Right renal pelvis (tissue), 4 donors: ENCODE measurements at regions not wholly inside any gene's neighbourhood (a gene's known extent, or its start where the extent isn't known, plus 50 kb on each side); places are given as distances from the start of the nearest gene placed in this dataset.
"Not testable (repeated sequence)": the region's sequence is repeated elsewhere in the genome, so short reads cannot be mapped to it uniquely, and the experiment has no call there.

ENCODE experiments used
- DNase-seq, 4 donors: peaks; one replicate each; pipeline ENCODE4 v3.0.0-alpha.2; 2013; ENCODE audit warnings: low read depth in 4 of 4, low spot score in 3 of 4, missing footprints in 1 of 4

DNA sequence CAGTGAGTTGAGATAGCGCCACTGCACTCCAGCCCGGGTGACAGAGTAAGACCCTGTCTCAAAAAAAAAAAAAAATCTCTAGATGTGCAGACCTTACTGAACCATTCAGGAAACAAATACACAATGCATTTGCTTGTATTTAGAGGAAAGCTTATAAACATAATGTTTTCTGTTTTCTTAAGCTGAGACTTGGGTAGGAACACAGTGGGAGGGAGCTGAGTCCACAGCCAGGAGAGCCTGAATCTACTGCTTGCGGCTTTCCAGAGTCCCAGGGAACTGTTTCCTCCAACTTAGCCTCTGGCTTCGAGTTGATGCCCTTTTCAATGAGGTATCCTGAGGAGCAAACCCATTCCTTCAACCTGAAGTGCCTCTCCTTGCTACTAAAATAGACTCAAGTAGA is 83.0 kb upstream of the PITRM1 start:
- DNase-seq, result no peak

DNA sequence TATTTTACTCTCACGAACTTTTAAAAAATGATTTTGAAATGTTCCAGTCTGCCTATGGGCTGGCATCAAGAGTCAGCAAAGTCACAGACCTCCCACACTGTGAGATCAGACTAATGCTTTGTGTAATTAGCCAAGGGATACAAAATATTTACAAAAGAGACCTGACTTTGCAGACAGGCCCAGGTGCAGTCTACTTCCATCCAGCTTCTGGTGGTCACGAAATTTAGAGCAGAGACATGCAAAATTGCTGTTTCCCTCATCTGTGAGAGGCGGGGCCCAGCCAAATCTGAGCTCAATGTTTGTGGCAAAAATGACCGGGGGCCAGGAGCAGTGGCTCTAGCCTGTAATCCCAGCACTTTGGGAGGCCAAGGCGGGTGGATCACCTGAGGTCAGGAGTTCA is 82.5 kb upstream of the PITRM1 start:
- DNase-seq, result no peak

DNA sequence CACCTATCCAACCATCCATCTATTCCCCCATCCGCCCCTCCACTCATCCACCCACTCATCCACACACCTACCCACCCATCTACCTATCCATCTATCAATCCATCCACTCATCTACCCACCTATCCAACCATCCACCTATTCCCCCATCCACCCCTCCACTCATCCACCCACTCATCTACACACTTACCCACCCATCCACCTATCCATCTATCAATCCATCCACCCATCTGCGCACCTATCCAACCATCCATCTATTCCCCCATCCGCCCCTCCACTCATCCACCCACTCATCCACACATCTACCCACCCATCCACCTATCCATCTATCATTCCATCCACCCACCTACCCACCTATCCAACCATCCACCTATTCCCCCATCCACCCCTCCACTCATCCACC is 81.4 kb upstream of the PITRM1 start:
- not testable (repeated sequence) for DNase-seq

- no peak for DNase-seq
Observed at GRCh38 chr10:3251172-3251571, 78.6 kb upstream of the PITRM1 start.

- DNase-seq, result no peak
Observed at GRCh38 chr10:3249307-3249889, 76.8 kb upstream of the PITRM1 start.

- no peak for DNase-seq
Observed at GRCh38 chr10:3248526-3249306, 76.1 kb upstream of the PITRM1 start.

- no peak for DNase-seq
Observed at GRCh38 chr10:3245395-3245794, 72.8 kb upstream of the PITRM1 start.

DNA sequence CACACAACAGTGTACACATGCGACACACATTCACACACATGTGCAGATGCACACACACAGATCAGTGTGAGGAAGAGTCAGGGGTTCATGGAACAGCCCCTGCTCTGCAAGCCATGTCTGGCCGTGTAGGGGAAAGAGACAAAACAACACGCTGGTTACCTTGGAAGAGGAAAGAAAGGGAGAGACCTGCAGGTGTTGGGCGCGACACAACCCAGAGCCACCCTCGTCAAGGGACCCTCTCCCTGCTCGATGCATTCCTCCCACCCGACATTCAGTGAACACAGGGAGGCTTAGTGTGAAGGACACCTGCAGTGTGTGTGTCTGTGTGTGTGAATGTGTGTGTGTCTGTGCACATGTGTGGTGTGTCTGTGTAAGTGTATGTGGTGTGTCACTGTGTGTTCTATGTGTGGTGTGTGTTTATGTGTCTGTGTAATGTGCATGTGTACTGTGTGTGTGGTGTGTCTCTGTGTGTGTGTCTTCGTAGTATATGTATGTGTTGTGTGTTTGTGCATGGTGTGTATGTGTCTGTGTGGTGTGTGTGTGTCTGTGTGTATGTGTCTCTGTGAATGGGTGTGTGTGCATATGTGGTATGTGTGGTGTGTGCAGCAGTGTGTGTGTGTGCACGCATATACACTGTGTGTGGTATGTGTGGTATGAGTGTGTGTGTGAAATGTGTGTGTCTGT is 69.5 kb upstream of the PITRM1 start:
- no peak for DNase-seq

DNA sequence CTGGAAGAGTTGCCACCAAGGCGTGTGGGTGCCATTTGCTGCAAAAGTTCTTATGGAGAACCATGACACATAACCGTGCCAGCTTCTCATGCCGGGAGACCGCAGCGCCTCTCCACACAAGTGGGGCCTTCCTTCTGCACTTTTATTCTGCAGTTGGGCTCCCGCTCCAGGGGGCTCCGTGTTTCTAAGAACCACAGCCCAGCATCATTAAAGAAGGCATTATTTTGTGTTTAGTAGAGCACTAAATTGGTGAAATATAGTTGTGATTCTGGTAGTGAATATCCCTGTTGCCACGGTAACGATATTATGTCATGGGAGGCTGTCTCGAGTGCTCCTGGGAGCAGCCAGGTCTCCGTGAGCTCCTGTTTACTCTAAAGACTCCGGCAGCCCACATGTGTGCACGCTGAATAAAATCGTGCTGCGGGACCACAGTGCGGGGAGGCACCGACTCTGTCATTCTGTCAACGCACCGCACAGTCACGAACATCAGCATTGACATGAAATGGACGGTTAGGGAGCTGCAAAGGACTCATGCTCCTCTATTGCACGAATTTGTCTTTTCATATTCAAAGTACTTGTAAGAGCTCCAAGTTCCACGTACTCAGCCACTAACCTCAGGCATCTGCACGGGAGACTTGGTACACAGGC is 68.8 kb upstream of the PITRM1 start:
- DNase-seq, result no peak

- no peak for DNase-seq
Observed at GRCh38 chr10:3239920-3240894, 67.6 kb upstream of the PITRM1 start.

DNA sequence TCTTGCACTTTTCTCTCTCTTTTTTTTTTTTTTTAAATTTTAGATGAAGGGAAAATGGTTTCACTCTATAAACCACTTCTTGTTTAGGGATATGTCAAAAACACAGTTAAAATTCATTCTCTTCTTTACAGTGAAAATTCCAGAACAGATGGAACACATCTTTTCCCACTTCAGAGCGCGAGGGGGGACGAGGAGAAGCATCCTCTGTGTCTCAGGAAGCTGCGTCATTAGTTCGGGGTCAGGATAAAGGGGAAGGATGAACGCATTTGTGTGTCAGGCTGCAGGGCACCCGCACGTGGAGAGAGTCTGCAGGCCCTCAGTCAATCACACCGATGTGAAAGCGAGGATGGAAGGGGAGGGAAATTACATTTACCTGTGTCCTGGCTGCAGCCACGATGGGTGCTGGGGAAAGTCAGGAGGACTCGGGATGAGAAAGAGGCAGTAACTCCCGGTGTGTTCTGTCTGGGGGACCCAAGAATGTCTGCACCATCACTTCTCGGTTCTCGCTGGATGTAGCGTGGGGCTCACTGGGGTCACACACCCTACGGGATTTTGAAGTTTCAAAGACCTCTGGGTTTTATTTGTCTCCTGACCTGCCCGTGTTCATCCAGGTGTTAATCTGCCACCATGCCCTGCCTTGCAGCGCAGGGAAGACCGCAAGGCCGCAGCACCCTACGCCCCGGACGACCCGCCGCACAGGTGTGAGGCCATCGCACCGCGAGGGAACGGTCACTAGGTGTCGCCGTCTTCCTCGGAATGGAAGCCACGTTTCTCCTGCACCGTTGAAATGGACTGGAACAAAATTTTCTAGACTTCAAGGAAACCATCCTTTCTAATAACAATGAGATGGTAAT is 66.7 kb upstream of the PITRM1 start:
- DNase-seq, result no peak

DNA sequence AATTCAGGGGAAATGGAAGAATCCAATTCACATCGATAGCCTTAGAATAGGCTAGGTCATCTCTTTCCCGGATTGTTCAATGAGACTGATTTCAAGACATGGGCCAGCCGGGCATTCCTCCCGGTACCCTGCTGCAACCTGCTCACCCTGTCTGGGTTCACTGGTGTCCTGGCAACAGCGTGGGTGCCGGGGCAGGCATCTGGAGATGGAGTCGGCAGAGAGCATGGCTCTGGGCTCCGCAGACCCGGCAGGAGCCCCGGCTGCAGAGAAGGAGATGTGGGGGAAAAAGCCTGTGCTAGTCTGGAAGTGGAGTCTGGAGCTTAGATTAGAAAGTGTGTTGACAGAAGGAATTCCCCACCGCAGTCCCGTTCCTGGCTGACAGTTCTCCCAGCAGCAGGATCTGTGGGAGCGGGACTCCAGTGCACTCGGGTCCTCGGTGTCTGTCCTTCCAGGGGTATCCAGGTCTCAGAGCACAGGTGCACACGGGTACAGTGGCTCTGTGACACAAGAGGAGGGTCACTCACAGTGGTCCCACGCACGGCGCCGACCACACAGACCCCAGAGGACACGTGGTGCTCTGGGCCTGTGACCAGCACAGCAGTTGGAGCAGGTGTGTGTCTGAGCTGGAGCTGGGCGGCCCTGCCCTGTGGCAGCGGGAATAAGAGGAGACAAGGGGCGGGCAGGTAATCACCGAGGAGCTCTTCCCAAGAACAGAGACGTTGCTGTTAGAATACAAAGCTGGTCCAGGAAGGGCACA is 65.7 kb upstream of the PITRM1 start:
- no peak for DNase-seq

GRCh38 chr10:3237530-3237929 is 64.9 kb upstream of the PITRM1 start:
- no peak for DNase-seq

DNA sequence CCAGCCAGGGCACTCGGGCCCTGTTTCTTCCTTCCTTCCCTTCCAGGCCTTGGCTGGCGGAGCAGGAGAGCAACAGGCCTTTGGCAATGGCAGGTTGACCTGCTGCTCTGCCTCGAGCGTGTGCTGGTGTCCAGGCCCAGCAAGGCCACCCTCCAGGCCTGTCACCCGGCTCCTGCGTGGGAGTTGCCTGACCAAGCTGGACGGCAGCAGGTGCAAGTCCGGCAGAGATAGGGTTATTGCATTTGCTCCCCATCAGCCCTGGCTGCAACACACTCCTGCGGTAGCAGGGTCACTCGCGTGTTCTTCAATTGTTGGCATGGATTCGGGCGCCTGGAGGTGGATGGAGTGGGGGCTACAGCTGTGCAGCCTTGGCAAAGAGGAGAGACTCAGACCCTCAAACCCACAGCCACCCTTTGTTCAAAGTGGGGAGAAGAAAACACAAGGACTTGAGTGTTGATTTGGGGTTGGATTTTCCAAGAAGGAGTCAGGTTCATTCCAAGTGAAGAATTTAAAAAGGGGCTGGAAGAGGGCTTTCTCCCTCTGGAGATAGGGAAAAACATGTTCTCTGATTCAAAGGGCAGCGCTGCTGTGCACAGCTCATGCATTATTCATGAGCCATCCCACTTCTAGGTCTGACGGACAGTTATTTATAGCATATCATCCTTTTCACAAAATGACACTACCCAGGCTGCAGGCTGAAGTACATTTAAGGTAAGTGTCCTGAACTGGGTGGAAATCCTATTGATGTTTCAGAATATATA is 64.2 kb upstream of the PITRM1 start:
- no peak for DNase-seq

DNA sequence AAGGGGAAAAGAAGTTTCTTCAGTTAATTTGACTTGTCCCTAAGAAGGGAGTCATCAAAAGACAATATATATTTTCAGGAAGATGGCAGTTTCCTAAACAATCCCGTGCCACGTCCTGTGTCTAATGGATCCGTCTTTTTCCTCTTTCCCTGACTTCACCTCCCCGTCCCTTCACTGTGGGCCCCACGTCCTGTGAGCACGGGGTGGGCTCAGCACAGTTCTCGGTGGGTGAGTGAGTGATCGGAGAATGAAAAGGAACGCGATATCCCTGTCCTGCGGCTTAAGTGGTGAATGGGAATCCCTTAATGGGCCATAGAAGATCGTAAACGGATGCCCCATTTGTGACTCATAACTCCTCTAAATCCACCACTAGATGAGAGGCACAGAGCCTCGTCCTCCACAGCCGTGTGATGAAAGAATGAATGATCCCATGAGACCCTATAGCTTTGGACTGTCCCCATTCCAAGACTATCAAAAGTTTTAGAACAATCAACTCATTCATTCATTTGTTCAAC is 63.5 kb upstream of the PITRM1 start:
- no peak for DNase-seq

DNA sequence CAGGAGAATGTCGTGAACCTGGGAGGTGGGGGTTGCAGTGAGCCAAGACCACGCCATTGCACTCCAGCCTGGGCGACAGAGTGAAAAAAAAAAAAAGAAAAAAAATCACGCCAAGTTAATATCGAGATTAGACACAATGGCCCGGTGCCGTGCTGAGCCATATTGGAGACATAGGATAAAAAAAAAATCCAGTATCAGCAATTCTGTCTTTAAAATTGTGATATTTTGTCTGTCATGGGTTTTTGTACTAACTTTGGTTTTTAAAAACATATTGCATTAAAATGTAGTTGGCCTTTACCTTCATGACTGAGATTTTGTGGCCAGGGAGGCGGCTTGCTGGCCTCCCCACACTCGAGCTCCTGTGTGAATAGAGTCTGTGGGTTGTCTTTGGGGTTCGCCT is 62.8 kb upstream of the PITRM1 start:
- DNase-seq, result no peak

- no peak for DNase-seq
Observed at GRCh38 chr10:3233486-3233990, 61.0 kb upstream of the PITRM1 start.
